Loucy (cell line): ENCODE measurements at regions not wholly inside any gene's neighbourhood (a gene's known extent, or its start where the extent isn't known, plus 50 kb on each side); places are given as distances from the start of the nearest gene placed in this dataset.

Experiments
- H2AFZ ChIP-seq: fragments of 200-600 bp; sonication (generic); 2 replicates; pipeline ENCODE4 v1.6.0; 2016; ENCODE audit warnings: antibody characterized with exemption, mild to moderate bottlenecking, low read length, moderate library complexity
- H3F3A ChIP-seq: fragments of 200-600 bp; 2 replicates; pipeline ENCODE4 v1.6.0; 2016; ENCODE audit warnings: antibody characterized with exemption, low read depth, mild to moderate bottlenecking
- H3K27me3 ChIP-seq: fragments of 200-600 bp; sonication (generic); 2 replicates; pipeline ENCODE4 v1.6.1; 2014; ENCODE audit warnings: low read length, mild to moderate bottlenecking; ENCODE audit not compliant: insufficient read depth, poor library complexity, severe bottlenecking
- H3K36me3 ChIP-seq: fragments of 200-600 bp; sonication (generic); 2 replicates; pipeline ENCODE4 v1.6.1; 2016; ENCODE audit warnings: low read length; ENCODE audit not compliant: insufficient read depth
- H3K4me1 ChIP-seq: fragments of 200-600 bp; sonication (generic); 2 replicates; pipeline ENCODE4 v1.5.1; 2014; ENCODE audit warnings: low read length, mild to moderate bottlenecking; ENCODE audit not compliant: insufficient read depth, poor library complexity, severe bottlenecking
- H3K4me2 ChIP-seq: fragments of 200-600 bp; sonication (generic); 2 replicates; pipeline ENCODE4 v1.6.0; 2014; ENCODE audit warnings: antibody characterized with exemption, low read length, low read depth, mild to moderate bottlenecking; ENCODE audit not compliant: poor library complexity, severe bottlenecking
- H3K4me3 ChIP-seq: fragments of 200-600 bp; sonication (generic); 2 replicates; pipeline ENCODE4 v1.5.1; 2014; ENCODE audit warnings: low read length, mild to moderate bottlenecking, mixed read lengths; ENCODE audit not compliant: poor library complexity, severe bottlenecking
- H3K79me2 ChIP-seq: fragments of 200-600 bp; sonication (generic); 2 replicates; pipeline ENCODE4 v1.6.1; 2014; ENCODE audit warnings: low read length; ENCODE audit not compliant: insufficient read depth
- H3K9ac ChIP-seq: fragments of 200-600 bp; sonication (generic); 2 replicates; pipeline ENCODE4 v1.6.0; 2014; ENCODE audit warnings: mild to moderate bottlenecking, low read depth, low read length, moderate library complexity; ENCODE audit not compliant: poor library complexity, severe bottlenecking
- H3K9me2 ChIP-seq: fragments of 200-600 bp; sonication (generic); replicated peaks from 2 replicates; pipeline ENCODE4 v1.6.1; 2016; ENCODE audit warnings: low read depth, low read length, mixed read lengths
- H3K9me3 ChIP-seq: fragments of 200-600 bp; sonication (generic); 2 replicates; pipeline ENCODE4 v1.6.1; 2014; ENCODE audit warnings: mild to moderate bottlenecking, antibody characterized with exemption, low read length, low read depth; ENCODE audit not compliant: insufficient read depth
- H4K20me1 ChIP-seq: fragments of 200-600 bp; sonication (generic); 2 replicates; pipeline ENCODE4 v1.6.0; 2014; ENCODE audit warnings: antibody characterized with exemption, low read length, mild to moderate bottlenecking; ENCODE audit not compliant: insufficient read depth, poor library complexity, severe bottlenecking
- CTCF ChIP-seq: fragments of 200-600 bp; sonication (generic); conservative IDR thresholded peaks from 2 replicates; pipeline ENCODE4 v1.5.1; 2014; ENCODE audit warnings: mild to moderate bottlenecking, antibody characterized with exemption, low read length
- EZH2phosphoT487 ChIP-seq: fragments of 200-600 bp; IDR thresholded peaks from 2 replicates; pipeline ENCODE4 v1.6.1; 2018; ENCODE audit warnings: antibody characterized with exemption, mild to moderate bottlenecking, moderate library complexity, borderline replicate concordance

GRCh38 chr1:191155178-191155577, 677.5 kb upstream of the BRINP3 start:
- H3F3A ChIP-seq: no peaks in the 10 kb centered on the region
- no peaks in the 10 kb centered on the region for H3K27me3 ChIP-seq
- H3K4me1 ChIP-seq: no peaks in the 10 kb centered on the region
- H3K4me2 ChIP-seq: no peak overlapping the region
- no peak overlapping the region for H3K4me3 ChIP-seq
- H3K36me3 ChIP-seq: no peaks in the 10 kb centered on the region
- no peak overlapping the region for H3K9ac ChIP-seq
- H4K20me1 ChIP-seq: no peaks in the 10 kb centered on the region
- no peaks in the 10 kb centered on the region for H3K79me2 ChIP-seq
- no peak overlapping the region for H2AFZ ChIP-seq
- no peaks in the 10 kb centered on the region for H3K9me3 ChIP-seq
- TF ChIP-seq CTCF (no peak), EZH2phosphoT487 (no peak)
- no peaks in the 10 kb centered on the region for H3K9me2 ChIP-seq

GRCh38 chr1:191160837-191161236, 683.2 kb upstream of the BRINP3 start:
- no peaks in the 10 kb centered on the region for H3K9me2 ChIP-seq
- no peaks in the 10 kb centered on the region for H3K4me1 ChIP-seq
- H3K4me3 ChIP-seq: no peak overlapping the region
- H3K36me3 ChIP-seq: no peaks in the 10 kb centered on the region
- no peaks in the 10 kb centered on the region for H3K27me3 ChIP-seq
- H3K79me2 ChIP-seq: no peaks in the 10 kb centered on the region
- H2AFZ ChIP-seq: no peak overlapping the region
- H3K4me2 ChIP-seq: no peak overlapping the region
- H3K9me3 ChIP-seq: no peaks in the 10 kb centered on the region
- no peaks in the 10 kb centered on the region for H4K20me1 ChIP-seq
- no peaks in the 10 kb centered on the region for H3F3A ChIP-seq
- no peak overlapping the region for H3K9ac ChIP-seq
- no peak for TF ChIP-seq EZH2phosphoT487
- no peak for TF ChIP-seq CTCF

GRCh38 chr1:191162762-191163161, 685.1 kb upstream of the BRINP3 start:
- no peak overlapping the region for H2AFZ ChIP-seq
- no peak overlapping the region for H3K9ac ChIP-seq
- no peak overlapping the region for H3K4me2 ChIP-seq
- no peak overlapping the region for H3K4me3 ChIP-seq
- TF ChIP-seq EZH2phosphoT487: no peak
- no peak for TF ChIP-seq CTCF
- H4K20me1 ChIP-seq: no peaks in the 10 kb centered on the region
- H3K9me3 ChIP-seq: no peaks in the 10 kb centered on the region
- H3K79me2 ChIP-seq: no peaks in the 10 kb centered on the region
- no peaks in the 10 kb centered on the region for H3K27me3 ChIP-seq
- H3K4me1 ChIP-seq: no peaks in the 10 kb centered on the region
- H3K36me3 ChIP-seq: no peaks in the 10 kb centered on the region
- H3K9me2 ChIP-seq: no peaks in the 10 kb centered on the region
- H3F3A ChIP-seq: no peaks in the 10 kb centered on the region
